IMR-90 (cell line): ENCODE measurements at regions not wholly inside any gene's neighbourhood (a gene's known extent, or its start where the extent isn't known, plus 50 kb on each side); places are given as distances from the start of the nearest gene placed in this dataset.

Source experiments
- BHLHE40 ChIP-seq: fragments of 150-350 bp; IDR thresholded peaks from 2 replicates; pipeline ENCODE4 v1.6.1; 2016; ENCODE audit warnings: mild to moderate bottlenecking, low read depth, low read length
- MAFK ChIP-seq: IDR thresholded peaks from 2 replicates; pipeline ENCODE4 v1.6.1; 2012; ENCODE audit warnings: low read depth, low read length, improper control_type of control experiment
- POLR2A ChIP-seq: IDR thresholded peaks from 2 replicates; pipeline ENCODE4 v1.6.1; 2012; ENCODE audit warnings: mild to moderate bottlenecking, low read depth, low read length
- RAD21 ChIP-seq: IDR thresholded peaks from 2 replicates; pipeline ENCODE4 v1.6.1; 2012; ENCODE audit warnings: low read length, improper control_type of control experiment
- RFX5 ChIP-seq: IDR thresholded peaks from 2 replicates; pipeline ENCODE4 v1.8.0; 2012; ENCODE audit warnings: low read depth, mild to moderate bottlenecking, low read length, moderate library complexity
- TF ChIP-seq, protein P1 (sequence below): conservative IDR thresholded peaks from 2 replicates; pipeline ENCODE4 v1.5.1; 2012; ENCODE audit warnings: mild to moderate bottlenecking, low read depth, low read length, improper control_type of control experiment
- TF ChIP-seq, protein P2 (sequence below): fragments of 150-350 bp; IDR thresholded peaks from 2 replicates; pipeline ENCODE4 v1.6.1; 2017; ENCODE audit warnings: mild to moderate bottlenecking, antibody characterized with exemption, low read length, low read depth

DNA sequence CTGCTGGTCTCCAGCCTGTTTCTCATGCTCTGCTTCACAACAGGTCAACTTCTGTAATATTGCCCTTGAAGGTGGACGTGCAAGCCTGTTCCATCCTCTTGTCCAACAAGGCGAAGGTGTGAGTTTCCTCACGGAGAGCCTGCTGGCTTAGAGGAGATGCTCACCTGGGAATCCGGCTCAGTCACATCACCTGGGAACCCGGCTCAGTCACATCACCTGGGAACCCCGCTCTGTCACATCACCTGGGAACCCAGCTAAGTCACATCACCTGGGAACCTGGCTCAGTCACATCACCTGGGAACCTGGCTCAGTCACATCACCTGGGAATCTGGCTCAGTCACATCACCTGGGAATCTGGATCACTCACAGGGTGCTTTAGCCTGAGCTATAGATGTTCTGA is 230.1 kb downstream of the ERMARD start:
- TF ChIP-seq RFX5 (no peak), POLR2A (no peak), RAD21 (no peak), MAFK (no peak), BHLHE40 (no peak)
- TF ChIP-seq, protein P1, sequence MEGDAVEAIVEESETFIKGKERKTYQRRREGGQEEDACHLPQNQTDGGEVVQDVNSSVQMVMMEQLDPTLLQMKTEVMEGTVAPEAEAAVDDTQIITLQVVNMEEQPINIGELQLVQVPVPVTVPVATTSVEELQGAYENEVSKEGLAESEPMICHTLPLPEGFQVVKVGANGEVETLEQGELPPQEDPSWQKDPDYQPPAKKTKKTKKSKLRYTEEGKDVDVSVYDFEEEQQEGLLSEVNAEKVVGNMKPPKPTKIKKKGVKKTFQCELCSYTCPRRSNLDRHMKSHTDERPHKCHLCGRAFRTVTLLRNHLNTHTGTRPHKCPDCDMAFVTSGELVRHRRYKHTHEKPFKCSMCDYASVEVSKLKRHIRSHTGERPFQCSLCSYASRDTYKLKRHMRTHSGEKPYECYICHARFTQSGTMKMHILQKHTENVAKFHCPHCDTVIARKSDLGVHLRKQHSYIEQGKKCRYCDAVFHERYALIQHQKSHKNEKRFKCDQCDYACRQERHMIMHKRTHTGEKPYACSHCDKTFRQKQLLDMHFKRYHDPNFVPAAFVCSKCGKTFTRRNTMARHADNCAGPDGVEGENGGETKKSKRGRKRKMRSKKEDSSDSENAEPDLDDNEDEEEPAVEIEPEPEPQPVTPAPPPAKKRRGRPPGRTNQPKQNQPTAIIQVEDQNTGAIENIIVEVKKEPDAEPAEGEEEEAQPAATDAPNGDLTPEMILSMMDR = no peak
- TF ChIP-seq, protein P2, sequence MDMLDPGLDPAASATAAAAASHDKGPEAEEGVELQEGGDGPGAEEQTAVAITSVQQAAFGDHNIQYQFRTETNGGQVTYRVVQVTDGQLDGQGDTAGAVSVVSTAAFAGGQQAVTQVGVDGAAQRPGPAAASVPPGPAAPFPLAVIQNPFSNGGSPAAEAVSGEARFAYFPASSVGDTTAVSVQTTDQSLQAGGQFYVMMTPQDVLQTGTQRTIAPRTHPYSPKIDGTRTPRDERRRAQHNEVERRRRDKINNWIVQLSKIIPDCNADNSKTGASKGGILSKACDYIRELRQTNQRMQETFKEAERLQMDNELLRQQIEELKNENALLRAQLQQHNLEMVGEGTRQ = no peak
